ENCODE measurements at regions not wholly inside any gene's neighbourhood (a gene's known extent, or its start where the extent isn't known, plus 50 kb on each side); places are given as distances from the start of the nearest gene placed in this dataset.

GRCh38 chr10:123568751-123569150 is 97.4 kb upstream of the GPR26 start:
- TF ChIP-seq CTCF (conservative IDR thresholded peaks at IDR 0.05; ENCODE audit: low read depth, low read length), result no peak
- DNase-seq (ENCODE audit: low read depth), result no peak
- H3K4me3 ChIP-seq (ENCODE audit: low read depth, low read length), result no peak overlapping the region

- no peak overlapping the region for H3K4me3 ChIP-seq (ENCODE audit: low read depth, low read length)
- no peak for DNase-seq (ENCODE audit: low read depth)
- TF ChIP-seq CTCF (conservative IDR thresholded peaks at IDR 0.05; ENCODE audit: low read depth, low read length), result no peak
These were observed 96.6 kb upstream of the GPR26 start for GRCh38 chr10:123569436-123570035.

- TF ChIP-seq CTCF (conservative IDR thresholded peaks at IDR 0.05; ENCODE audit: low read depth, low read length), result no peak
- H3K4me3 ChIP-seq (ENCODE audit: low read depth, low read length), result no peak overlapping the region
- DNase-seq (ENCODE audit: low read depth), result no peak
These were observed 95.9 kb upstream of the GPR26 start for GRCh38 chr10:123570051-123570897.

- H3K4me3 ChIP-seq (ENCODE audit: low read depth, low read length), result no peak overlapping the region
- no peak for TF ChIP-seq CTCF (conservative IDR thresholded peaks at IDR 0.05; ENCODE audit: low read depth, low read length)
- no peak for DNase-seq (ENCODE audit: low read depth)
These were observed 95.1 kb upstream of the GPR26 start for GRCh38 chr10:123570898-123571515.

GRCh38 chr10:123571978-123572377 is 94.2 kb upstream of the GPR26 start:
- no peak for TF ChIP-seq CTCF (conservative IDR thresholded peaks at IDR 0.05; ENCODE audit: low read depth, low read length)
- no peak for DNase-seq (ENCODE audit: low read depth)
- no peak overlapping the region for H3K4me3 ChIP-seq (ENCODE audit: low read depth, low read length)

GRCh38 chr10:123573236-123574108 is 92.7 kb upstream of the GPR26 start:
- DNase-seq (ENCODE audit: low read depth), result no peak
- no peak overlapping the region for H3K4me3 ChIP-seq (ENCODE audit: low read depth, low read length)
- TF ChIP-seq CTCF (conservative IDR thresholded peaks at IDR 0.05; ENCODE audit: low read depth, low read length), result peak; percentile 70

Measured in epithelial cell of proximal tubule (primary cell).